HG03342 (cell line): ENCODE measurements at regions not wholly inside any gene's neighbourhood (a gene's known extent, or its start where the extent isn't known, plus 50 kb on each side); places are given as distances from the start of the nearest gene placed in this dataset.

ENCODE experiments used
- ATAC-seq: cut with Tn5 transposase; IDR thresholded peaks from one replicate; pipeline ENCODE4 v1.9.1; 2021; ENCODE audit warnings: mild to moderate bottlenecking, moderate library complexity; ENCODE audit not compliant: unreplicated experiment

GRCh38 chr2:7666596-7667259 is 749.5 kb downstream of the RNF144A start:
- ATAC-seq, result no peak

- ATAC-seq, result no peak
Measured at GRCh38 chr2:7667260-7667757, 750.1 kb downstream of the RNF144A start.

DNA sequence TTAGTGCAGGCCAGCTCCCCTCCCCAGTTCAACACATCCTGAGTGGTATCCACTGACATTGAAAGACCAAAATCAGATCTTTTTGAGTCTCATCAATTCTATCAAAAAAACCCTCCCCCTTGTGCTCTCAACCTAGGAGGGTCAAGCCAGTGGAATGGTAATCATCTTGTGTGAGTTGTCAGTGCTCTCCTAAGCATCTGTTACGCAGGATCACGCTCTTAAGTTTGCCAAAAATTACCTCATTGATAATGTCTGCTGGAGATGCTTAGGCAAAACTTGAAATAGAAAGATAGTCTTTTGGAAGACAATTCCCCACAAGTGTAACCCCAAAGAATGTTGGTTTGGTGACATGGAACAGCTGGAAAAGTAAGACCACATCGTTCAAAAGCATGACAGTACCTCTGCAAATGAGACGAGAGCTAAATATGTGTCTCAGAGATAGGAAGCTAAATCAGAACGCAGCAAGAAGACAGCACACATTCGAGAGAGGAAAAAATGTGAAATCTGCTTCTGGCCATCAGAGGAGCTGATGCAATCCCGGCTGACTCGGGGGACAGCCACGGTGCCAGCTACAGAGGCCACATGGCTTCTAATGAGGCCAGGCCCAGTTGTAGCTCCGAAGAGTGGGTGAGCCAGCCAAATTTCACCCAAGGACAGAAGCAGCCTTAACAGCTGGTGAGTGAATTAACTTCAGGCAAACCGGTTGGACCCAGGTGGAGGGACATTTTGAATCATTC is 753.9 kb downstream of the RNF144A start:
- ATAC-seq, result no peak

DNA sequence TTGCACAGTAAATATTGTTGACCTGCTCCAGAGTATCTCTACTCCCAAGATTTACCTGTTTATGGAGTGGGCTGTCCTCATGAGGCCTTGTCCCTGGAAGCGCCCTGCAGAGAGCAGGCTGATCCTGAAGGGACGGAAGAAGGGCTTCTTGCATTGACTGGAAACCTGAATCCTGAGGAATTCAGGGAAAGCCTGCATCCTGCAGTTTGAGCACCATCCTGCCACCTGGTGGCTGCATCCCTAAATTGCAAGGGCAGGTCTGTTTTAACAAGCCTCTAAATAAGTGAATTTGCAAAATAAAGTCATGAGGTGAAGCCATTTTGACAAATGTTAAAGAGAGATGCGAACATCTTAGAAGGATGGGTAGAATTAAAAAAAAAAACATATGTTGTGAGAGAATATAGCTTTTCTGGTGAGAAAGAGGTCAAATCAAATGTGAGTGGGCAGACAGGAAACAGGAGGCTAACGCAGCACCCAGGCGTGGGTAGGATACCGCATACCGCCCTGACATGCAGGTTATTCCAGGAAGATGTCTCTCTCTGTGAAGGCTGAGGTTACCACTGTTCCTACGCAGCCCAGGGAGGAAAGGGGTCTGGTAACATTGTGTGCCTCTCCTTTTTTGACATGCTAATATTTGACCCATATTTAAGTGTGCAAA is 754.9 kb downstream of the RNF144A start:
- no peak for ATAC-seq

DNA sequence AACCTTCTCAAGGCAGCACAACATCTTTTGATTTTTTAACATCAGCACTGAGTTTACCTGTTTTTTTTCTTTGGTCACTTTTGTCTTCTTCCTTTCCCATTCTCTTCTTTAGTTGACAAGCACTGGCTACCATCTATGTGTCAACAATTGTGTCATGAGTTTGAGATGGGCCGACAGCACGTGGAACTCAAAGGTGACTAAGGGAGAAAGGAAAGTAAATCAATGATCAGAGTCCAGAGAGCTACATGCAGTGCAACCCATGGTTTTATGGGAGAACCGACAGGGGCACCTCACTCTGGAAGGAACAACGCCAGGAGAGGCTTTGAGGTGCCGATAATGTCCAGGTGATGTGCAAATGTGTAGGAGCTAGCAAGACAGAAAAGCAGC is 755.5 kb downstream of the RNF144A start:
- no peak for ATAC-seq

GRCh38 chr2:7673101-7673500 is 755.9 kb downstream of the RNF144A start:
- ATAC-seq, result no peak

DNA sequence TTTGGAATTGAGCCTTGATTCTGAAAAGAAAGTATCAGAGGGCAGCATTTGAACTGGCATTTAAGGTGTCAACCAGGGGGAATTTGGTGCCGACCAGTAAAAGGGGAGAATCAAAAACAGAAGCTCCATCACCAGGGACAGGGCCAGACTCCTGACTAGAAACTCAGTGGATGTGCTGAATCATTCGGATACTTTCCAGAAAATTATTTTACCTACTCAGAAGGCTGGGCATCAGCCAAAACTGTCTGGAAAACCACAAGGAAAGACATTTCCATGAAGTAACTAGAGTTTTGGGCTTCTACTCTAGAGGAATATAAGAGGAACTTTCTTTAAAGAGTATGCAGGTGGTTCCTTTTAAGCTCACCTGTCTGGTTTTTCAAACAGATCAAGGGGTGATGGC is 756.6 kb downstream of the RNF144A start:
- ATAC-seq, result no peak

DNA sequence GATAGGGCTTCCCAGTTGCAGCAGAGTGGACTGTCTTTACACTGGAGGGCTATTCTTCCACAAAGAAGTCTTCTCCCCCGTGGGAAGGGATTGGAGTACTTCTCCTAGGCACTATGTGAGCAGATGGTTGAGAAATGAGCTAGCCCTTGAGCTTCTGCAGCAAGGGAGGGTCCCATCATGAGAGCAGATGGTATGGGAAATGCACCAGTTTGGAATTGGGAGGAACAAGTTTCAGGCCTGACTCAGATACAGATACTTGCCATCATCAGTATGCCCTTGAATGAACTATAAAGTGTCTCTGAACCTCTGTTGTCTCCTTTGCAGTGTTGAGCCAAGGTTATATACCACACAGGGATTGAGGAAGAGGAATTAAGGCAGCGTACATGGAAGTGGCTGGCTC is 757.4 kb downstream of the RNF144A start:
- ATAC-seq, result no peak

- no peak for ATAC-seq
Measured at GRCh38 chr2:7676714-7677113, 759.5 kb downstream of the RNF144A start.

- ATAC-seq, result no peak
Measured at GRCh38 chr2:7681881-7682461, 764.8 kb downstream of the RNF144A start.

GRCh38 chr2:7683196-7683595 is 766.0 kb downstream of the RNF144A start:
- no peak for ATAC-seq

- no peak for ATAC-seq
Measured at GRCh38 chr2:7683708-7684107, 766.5 kb downstream of the RNF144A start.

GRCh38 chr2:7685342-7686015 is 768.3 kb downstream of the RNF144A start:
- ATAC-seq, result no peak

- no peak for ATAC-seq
Measured at GRCh38 chr2:7686016-7686385, 768.8 kb downstream of the RNF144A start.

DNA sequence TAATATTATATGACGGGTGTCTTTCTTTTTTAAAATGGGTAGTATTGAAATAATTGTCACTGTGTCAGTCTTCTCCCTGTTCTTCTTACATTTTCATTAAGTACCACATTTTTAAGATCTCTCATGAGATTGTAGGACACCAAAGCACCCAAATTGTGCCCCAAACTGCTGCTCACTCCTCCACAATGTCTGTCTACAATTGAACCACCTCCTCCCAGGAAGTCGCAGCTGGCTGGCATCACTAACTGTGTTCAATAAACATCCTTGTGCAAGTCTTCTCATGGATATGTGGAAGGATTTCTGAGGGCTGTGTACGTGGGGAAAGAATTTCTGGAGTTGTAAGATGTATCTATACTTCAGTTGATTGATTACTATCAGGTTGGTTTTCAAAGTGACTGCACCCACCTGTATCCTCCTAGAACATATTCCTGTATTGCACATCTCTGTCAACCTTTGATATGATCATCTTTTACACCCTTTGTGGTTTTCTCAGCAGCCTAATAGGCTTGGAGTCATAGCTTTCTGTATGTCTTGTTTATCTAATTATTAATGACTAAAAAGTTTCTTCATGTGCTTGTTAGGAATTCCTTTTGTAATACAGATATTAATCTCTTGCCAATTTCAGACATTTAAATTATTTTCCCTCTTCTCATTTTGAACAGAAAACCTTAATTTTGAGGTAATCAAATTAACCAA is 774.9 kb downstream of the RNF144A start:
- ATAC-seq, result no peak

DNA sequence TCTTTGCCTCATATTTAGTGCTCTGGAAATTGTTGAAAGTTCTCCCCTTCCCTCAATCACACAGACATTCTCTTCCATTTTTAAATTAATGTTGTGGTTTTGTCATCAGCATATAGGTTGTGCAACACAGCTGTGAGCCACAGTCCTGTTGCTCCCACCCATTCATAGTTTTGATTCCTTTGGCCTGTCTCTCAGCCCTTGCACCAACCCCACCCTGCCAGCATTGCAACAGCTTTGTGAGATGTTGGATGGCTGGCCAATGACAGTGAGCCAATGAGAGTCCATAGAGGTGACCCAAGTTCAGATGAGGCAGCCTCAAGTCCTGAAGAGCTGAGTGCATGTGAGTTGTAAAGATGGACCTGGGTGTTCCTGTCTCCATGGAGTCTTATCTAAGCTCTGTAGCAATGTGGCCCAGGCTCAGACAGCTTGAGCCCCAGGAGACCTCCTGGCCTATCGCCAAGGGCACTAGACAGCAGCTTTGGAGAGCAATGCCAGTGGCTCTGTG is 775.5 kb downstream of the RNF144A start:
- no peak for ATAC-seq

- ATAC-seq, result no peak
Measured at GRCh38 chr2:7693246-7694075, 776.2 kb downstream of the RNF144A start.

DNA sequence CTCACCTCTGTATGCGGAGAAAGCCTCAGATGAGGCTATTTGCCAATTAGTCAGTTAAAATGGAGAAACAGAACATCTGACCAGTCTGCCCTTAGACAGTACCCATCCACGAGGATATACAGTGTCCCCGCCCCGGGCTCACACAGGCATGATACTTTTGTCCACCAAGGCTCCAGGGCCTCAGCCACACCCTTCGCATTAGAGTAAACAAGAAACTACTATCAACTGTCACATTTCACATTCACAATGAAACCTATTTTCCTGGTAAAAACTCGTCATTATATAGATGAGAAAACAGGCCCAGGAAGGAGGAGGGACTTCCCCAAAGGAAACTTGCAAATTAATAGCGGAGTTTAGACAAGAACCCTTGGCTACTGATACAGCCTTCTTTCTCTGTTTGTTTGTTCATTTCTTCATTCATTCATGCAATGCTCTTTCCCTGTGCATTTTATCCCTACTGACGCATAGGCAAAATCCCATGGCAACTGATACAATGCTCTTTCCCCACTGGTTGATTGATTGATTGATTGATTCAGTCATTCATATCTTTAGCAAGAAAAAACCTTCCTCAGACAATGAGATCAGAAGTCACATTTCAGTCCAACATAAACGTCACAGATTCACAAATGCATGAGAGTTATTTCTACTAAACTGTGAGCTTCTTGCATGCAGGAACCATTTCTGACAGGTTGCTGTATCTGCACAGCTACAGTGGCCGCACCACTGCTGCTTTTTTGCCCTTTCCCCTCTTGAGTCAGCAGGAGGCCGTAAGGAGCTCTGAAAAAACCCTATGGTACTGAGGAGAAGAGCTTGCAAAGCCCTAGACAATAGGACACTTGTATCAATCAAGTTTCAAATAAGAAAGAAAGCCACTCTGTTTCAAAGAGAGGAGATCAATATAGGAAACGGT is 777.1 kb downstream of the RNF144A start:
- ATAC-seq, result no peak
